ENCODE measurements at regions not wholly inside any gene's neighbourhood (a gene's known extent, or its start where the extent isn't known, plus 50 kb on each side); places are given as distances from the start of the nearest gene placed in this dataset.
A peak's percentile ranks its signal among the peaks of the same experiment; 100 is the strongest.
"Not testable (repeated sequence)": the region's sequence is repeated elsewhere in the genome, so short reads cannot be mapped to it uniquely, and the experiment has no call there.

DNA sequence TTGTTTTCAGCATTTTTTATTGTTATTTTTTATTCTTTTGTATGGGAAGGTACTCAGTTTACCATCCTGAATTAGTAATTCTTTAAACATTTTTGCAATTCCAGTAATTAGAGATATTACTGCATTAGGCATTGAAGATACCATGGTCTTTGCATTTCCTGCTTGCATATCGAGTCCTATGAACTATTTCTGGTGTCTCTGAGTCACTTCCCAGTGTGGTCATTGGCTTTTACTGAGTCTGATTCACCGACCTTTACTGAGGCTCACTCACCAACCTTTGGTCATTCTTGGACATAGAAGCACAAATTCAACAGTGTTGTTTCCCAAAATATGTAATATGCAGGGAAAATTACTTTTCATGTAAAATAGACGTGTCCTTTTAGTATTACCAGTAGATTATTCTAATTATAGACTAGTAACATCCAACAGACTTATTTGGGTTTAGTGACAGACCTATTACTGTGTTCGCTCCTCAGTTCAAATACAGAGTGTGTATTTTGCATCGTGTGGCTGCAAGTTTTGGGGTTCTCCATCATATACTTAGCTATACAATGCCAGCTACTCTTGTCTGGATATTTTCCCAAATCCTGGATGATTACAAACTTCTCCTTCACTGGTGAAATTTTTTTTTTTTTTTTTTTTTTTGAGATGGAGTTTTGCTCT lies 180.7 kb upstream of the PRSS1 start:
- DNase-seq (ENCODE audit: low spot score), result peak; percentile 57

DNA sequence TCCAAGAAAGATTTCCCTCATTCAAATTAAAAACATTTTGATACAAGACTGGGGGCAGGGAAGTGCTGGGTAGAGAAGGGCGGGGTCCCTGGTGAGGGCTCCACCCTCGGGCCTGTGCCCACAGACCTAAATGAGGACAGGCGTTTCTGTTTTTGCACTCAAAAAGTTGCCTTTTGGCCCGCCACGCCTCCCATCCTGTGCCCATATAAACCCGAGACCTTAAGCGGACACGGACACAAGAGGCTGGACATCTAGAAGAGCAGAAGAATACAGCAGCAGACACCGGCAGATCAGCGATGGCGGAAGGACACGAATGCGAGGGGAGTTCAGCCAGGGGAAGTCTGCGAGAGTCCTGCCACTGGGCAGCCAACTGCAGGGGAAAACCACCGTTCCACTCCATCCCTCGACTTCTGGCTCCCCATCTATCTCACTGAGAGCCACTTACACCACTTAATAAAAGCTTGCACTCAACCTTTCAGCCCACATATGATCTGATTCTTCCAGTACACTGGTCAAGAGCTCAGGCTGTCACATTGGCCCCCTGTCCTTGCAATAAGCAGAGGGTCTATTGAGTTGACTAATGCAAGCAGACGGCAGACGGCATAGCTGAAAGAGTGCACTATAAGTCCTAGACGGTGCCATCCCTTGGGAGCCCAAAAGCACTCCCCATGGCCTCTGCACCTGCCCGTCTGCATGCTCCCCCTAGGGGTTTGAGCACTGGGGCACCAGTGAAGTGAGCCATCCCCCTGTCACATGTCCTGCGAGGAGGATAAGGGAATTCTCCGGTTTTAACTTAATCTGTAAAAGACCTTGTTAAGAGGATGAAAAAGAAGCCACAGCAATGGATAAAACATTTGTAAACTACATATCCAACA lies 181.8 kb upstream of the PRSS1 start:
- DNase-seq (ENCODE audit: low spot score), result no peak

- no peak for DNase-seq (ENCODE audit: low spot score)
These were observed 183.0 kb upstream of the PRSS1 start for GRCh38 chr7:142566271-142566670.

- DNase-seq (ENCODE audit: low spot score), result not testable (repeated sequence)
These were observed 185.1 kb upstream of the PRSS1 start for GRCh38 chr7:142564125-142564524.

DNA sequence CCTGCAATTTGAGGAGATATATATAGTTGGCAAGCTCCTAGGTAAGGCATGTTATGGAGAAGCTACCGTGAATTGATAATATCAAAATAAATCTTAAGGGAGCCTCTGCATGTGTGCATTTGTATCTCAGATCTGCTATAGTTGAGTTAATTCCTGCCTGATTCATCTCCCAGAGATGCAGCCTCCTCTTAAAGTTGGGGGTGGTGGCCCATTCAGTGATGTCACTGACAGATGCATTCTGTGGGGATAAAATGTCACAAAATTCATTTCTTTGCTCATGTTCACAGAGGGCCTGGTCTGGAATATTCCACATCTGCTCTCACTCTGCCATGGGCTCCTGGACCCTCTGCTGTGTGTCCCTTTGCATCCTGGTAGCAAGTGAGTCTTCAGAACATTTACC lies 185.8 kb upstream of the PRSS1 start:
- DNase-seq (ENCODE audit: low spot score), result no peak

- no peak for DNase-seq (ENCODE audit: low spot score)
These were observed 186.6 kb upstream of the PRSS1 start for GRCh38 chr7:142562688-142563087.

DNA sequence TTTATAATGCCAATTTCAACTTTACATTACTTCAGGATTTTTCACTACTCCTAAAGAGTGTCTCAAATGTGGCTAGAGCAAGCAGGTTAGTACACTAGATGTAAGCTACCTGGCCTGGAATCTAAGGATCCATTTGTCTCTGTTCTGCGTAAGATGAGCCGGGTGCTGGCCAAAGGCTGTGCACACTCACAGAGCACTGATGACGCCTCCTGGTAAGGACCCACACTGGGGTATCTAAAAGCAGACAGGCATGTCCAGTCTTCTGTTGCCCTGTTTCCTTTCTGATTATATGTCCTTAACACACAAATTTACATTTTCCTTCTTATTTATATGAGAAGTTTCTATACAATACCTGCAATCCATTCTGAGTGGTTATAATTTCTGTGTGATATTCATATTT lies 187.9 kb upstream of the PRSS1 start:
- not testable (repeated sequence) for DNase-seq (ENCODE audit: low spot score)

GRCh38 chr7:142560770-142561169 lies 188.5 kb upstream of the PRSS1 start:
- DNase-seq (ENCODE audit: low spot score), result not testable (repeated sequence)

GRCh38 chr7:142560166-142560565 lies 189.1 kb upstream of the PRSS1 start:
- DNase-seq (ENCODE audit: low spot score), result no peak

- peak; percentile 20 for DNase-seq (ENCODE audit: low spot score)
These were observed 191.2 kb upstream of the PRSS1 start for GRCh38 chr7:142557971-142558582.

- peak; percentile 85 for DNase-seq (ENCODE audit: low spot score)
These were observed 192.5 kb upstream of the PRSS1 start for GRCh38 chr7:142556740-142557139.

- no peak for DNase-seq (ENCODE audit: low spot score)
These were observed 194.4 kb upstream of the PRSS1 start for GRCh38 chr7:142554560-142555532.

GRCh38 chr7:142553216-142553615 lies 196.1 kb upstream of the PRSS1 start:
- no peak for DNase-seq (ENCODE audit: low spot score)

- DNase-seq (ENCODE audit: low spot score), result no peak
These were observed 200.3 kb upstream of the PRSS1 start for GRCh38 chr7:142548978-142549377.

GRCh38 chr7:142546452-142546851 lies 202.8 kb upstream of the PRSS1 start:
- no peak for DNase-seq (ENCODE audit: low spot score)

GRCh38 chr7:142542942-142543341 lies 206.3 kb upstream of the PRSS1 start:
- DNase-seq (ENCODE audit: low spot score), result no peak

- no peak for DNase-seq (ENCODE audit: low spot score)
These were observed 207.2 kb upstream of the PRSS1 start for GRCh38 chr7:142542105-142542504.

DNA sequence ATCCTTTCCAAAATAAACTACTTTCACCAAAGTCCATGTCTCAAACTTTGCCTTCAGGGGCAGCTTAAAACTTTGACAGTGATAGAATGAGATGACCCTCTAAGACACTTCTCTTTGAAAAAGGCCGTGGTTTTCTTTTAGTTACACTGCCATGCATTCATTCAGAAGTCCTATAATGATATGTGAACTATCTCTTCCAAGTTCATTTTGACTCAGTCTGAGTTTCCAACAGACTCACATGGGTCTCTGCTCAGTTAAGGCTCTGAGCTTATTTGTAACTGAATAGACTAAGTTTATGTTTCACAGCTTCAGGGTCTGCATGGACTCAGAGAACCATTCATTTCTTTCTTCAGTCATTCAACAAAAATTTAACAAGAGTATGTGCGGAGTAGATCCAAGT lies 208.9 kb upstream of the PRSS1 start:
- no peak for DNase-seq (ENCODE audit: low spot score)

GRCh38 chr7:142539901-142540300 lies 209.4 kb upstream of the PRSS1 start:
- peak; percentile 19 for DNase-seq (ENCODE audit: low spot score)

DNA sequence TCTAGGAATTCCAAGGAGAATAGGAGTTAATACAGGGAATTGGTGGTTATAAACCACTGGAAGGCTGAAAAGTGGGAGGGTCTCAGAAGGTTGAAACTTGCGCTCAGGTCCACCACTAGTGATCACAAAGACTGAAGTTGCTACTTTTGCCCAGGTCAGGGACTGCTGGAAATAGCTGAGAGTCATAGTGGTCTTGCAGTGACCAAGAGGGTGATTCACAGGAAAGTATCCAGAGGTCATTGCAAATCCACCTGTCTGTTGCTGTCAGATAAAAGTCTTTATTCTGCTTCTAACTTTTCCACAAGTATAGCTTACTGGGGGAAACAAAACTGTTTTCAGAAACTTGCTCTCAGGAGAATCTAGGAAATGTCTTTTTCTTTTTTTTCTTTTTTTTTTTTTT lies 211.5 kb upstream of the PRSS1 start:
- no peak for DNase-seq (ENCODE audit: low spot score)

DNA sequence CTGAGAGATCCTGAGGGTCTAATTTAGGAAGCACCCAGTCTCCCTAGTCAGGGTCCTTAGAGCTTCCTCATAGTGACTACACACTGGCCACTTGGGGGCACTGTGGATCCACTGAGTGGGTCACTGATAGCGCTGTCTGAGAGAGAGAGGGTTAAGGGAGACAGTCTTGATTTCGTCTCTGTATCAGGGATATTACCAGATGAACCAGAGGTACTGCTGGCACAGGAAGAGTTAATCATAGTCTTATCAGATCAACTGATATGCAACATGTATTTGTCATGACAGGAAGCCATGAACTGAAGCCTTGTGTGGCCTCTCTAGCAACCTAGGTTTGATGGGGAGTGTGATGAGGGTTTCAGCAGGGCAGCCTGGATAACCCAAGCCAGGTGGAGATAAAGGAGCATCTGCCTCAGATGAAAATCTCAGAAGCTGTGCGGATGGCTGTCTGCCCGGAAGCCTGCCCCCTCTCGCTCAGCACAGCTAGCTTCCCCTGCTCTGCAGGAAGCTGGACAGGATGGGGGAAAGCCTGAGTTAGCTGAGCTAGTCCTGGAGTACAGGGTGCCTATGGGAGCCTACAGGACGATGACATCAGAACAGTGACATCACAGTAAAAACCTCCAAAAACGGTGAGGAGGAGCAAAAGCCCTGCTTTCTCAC lies 214.0 kb upstream of the PRSS1 start:
- peak; percentile 71 for DNase-seq (ENCODE audit: low spot score)
